MCF 10A (cell line): ENCODE measurements at regions not wholly inside any gene's neighbourhood (a gene's known extent, or its start where the extent isn't known, plus 50 kb on each side); places are given as distances from the start of the nearest gene placed in this dataset.

ENCODE experiments used
- BruUV-seq: library from RNA; stranded (reverse); fragments of 400-500 nt; replicated peaks from 2 replicates; lab custom pipeline; 2021; lab: Mats Ljungman, UMichigan
- CTCF ChIA-PET: fragments of 300-600 bp; sonication (Branson Sonifier 250); formaldehyde crosslinking; extraction: SDS; loops from one replicate; lab custom pipeline; 2021; ENCODE audit warnings: antibody characterized with exemption, inconsistent platforms; lab: Yijun Ruan, JAX
- POLR2A ChIA-PET: fragments of 300-600, 350-650 bp; sonication (Branson Sonifier 250); formaldehyde crosslinking; extraction: SDS; loops from one replicate; lab custom pipeline; 2020; ENCODE audit warnings: antibody characterized with exemption, inconsistent platforms; lab: Yijun Ruan, JAX
- DNase-seq: peaks from one replicate; pipeline ENCODE4 v3.0.0-alpha.2; 2018; ENCODE audit not compliant: unreplicated experiment
- H3K27ac Mint-ChIP-seq: one replicate; pipeline ENCODE4 v1.8.0; 2022; ENCODE audit warnings: mild to moderate bottlenecking, low read depth, mixed read lengths; ENCODE audit not compliant: unreplicated experiment
- H3K27me3 Mint-ChIP-seq: one replicate; pipeline ENCODE4 v1.8.0; 2022; ENCODE audit warnings: mixed read lengths; ENCODE audit not compliant: insufficient read depth, unreplicated experiment
- H3K36me3 Mint-ChIP-seq: one replicate; pipeline ENCODE4 v1.8.0; 2022; ENCODE audit warnings: mild to moderate bottlenecking, moderate library complexity, mixed read lengths; ENCODE audit not compliant: insufficient read depth, unreplicated experiment
- H3K4me1 Mint-ChIP-seq: one replicate; pipeline ENCODE4 v1.8.0; 2022; ENCODE audit warnings: mixed read lengths; ENCODE audit not compliant: insufficient read depth, unreplicated experiment
- H3K4me3 Mint-ChIP-seq: one replicate; pipeline ENCODE4 v1.8.0; 2022; ENCODE audit warnings: mild to moderate bottlenecking, moderate library complexity, mixed read lengths; ENCODE audit not compliant: unreplicated experiment
- H3K9me3 Mint-ChIP-seq: one replicate; pipeline ENCODE4 v1.8.0; 2022; ENCODE audit warnings: mixed read lengths; ENCODE audit not compliant: unreplicated experiment
- intact Hi-C: fragments of 100-400 bp; cut with micrococcal nuclease; formaldehyde crosslinking; loops from 2 replicates; pipeline ENCODE4 v1.14.1; 2022
- TF ChIP-seq, protein P1 (sequence below): fragments of 200-600 bp; IDR thresholded peaks from one replicate; pipeline ENCODE4 v1.8.0; 2022; ENCODE audit warnings: antibody characterized with exemption, mild to moderate bottlenecking; ENCODE audit not compliant: unreplicated experiment

GRCh38 chr7:26093023-26093422 is 59.0 kb upstream of the NFE2L3 start:
- TF ChIP-seq, protein P1, sequence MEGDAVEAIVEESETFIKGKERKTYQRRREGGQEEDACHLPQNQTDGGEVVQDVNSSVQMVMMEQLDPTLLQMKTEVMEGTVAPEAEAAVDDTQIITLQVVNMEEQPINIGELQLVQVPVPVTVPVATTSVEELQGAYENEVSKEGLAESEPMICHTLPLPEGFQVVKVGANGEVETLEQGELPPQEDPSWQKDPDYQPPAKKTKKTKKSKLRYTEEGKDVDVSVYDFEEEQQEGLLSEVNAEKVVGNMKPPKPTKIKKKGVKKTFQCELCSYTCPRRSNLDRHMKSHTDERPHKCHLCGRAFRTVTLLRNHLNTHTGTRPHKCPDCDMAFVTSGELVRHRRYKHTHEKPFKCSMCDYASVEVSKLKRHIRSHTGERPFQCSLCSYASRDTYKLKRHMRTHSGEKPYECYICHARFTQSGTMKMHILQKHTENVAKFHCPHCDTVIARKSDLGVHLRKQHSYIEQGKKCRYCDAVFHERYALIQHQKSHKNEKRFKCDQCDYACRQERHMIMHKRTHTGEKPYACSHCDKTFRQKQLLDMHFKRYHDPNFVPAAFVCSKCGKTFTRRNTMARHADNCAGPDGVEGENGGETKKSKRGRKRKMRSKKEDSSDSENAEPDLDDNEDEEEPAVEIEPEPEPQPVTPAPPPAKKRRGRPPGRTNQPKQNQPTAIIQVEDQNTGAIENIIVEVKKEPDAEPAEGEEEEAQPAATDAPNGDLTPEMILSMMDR = no peak
- H3K27me3 Mint-ChIP-seq = no peaks in the 10 kb centered on the region
- H3K4me1 Mint-ChIP-seq = peaks cover 23% of the 10 kb centered on the region
- ChIA-PET CTCF (interaction anchor here (0.6 to 6.9 kb wide), 13 partner anchors 20 to 575 kb away, joined by 3 to 123 read pairs (median 3); partner anchors contain the start of gene NFE2L3), POLR2A (interaction anchor here (0.7 to 13.7 kb wide), 5 partner anchors 63 to 272 kb away, joined by 3 to 268 read pairs (median 19); partner anchors contain the start of genes CBX3 and HNRNPA2B1)
- H3K9me3 Mint-ChIP-seq = no peaks in the 10 kb centered on the region
- BruUV-seq = no TSS peak
- intact Hi-C loops = loop anchor here (5.0 kb wide), 1 partner anchor 59 kb away; the partner anchor contains the start of gene NFE2L3
- H3K36me3 Mint-ChIP-seq = peaks cover 6% of the 10 kb centered on the region
- no peak for DNase-seq
- no peak overlapping the region for H3K27ac Mint-ChIP-seq
- H3K4me3 Mint-ChIP-seq = no peak overlapping the region

- H3K27ac Mint-ChIP-seq = no peak overlapping the region
- no peaks in the 10 kb centered on the region for H3K27me3 Mint-ChIP-seq
- TF ChIP-seq, protein P1 = no peak
- no peak overlapping the region for H3K4me3 Mint-ChIP-seq
- no peaks in the 10 kb centered on the region for H3K9me3 Mint-ChIP-seq
- POLR2A ChIA-PET = interaction anchor here (1.2 kb wide), 1 partner anchor 86 kb away, joined by 4 read pairs; no protein-coding TSS in a partner anchor
- intact Hi-C loops = no loop called here
- H3K4me1 Mint-ChIP-seq = peaks cover 20% of the 10 kb centered on the region
- no TSS peak for BruUV-seq
- no peak for DNase-seq
- CTCF ChIA-PET = no interaction called here
- peaks cover 6% of the 10 kb centered on the region for H3K36me3 Mint-ChIP-seq
These were observed 55.9 kb upstream of the NFE2L3 start for GRCh38 chr7:26096136-26096535.

GRCh38 chr7:26097837-26098668 is 53.9 kb upstream of the NFE2L3 start:
- Mint-ChIP-seq H3K4me1 (peaks cover 10% of the 10 kb centered on the region), H3K4me3 (no peak overlapping the region), H3K9me3 (no peaks in the 10 kb centered on the region), H3K27me3 (no peaks in the 10 kb centered on the region), H3K36me3 (peaks cover 6% of the 10 kb centered on the region), H3K27ac (peak overlapping the region; percentile 78)
- DNase-seq = no peak
- TF ChIP-seq, protein P1 = no peak
- intact Hi-C loops = no loop called here
- ChIA-PET POLR2A (interaction anchor here (0.6 to 1.3 kb wide), 6 partner anchors 9 to 105 kb away, joined by 3 to 5 read pairs (median 3); no protein-coding TSS in a partner anchor), CTCF (interaction anchor here (0.6 to 1.9 kb wide), 5 partner anchors 7 to 570 kb away, joined by 3 to 7 read pairs (median 5); no protein-coding TSS in a partner anchor)
- TSS peak; percentile 98 for BruUV-seq

DNA sequence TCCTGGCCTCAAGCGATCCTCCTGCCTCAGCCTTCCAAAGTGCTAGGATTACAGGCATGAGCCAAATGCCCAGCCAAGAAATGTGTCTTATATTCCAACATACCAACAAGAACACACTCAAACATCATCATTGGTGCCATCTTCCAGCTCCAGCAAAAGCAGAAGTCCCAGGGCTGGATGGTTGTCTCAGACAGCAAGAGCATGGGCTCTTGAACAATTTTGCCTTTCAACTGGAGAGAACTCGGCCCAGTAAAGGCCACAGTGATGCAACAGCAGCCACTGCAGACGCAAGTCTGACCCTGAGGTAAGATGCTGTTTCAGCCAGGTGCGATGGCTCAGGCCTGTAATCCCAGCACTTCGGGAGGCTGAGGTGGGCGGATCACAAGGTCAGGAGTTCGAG is 52.8 kb upstream of the NFE2L3 start:
- no peak for DNase-seq
- Mint-ChIP-seq H3K27me3 (no peaks in the 10 kb centered on the region), H3K27ac (no peak overlapping the region), H3K4me1 (peaks cover 10% of the 10 kb centered on the region), H3K36me3 (peaks cover 6% of the 10 kb centered on the region), H3K9me3 (no peaks in the 10 kb centered on the region), H3K4me3 (no peak overlapping the region)
- BruUV-seq = no TSS peak
- TF ChIP-seq, protein P1 = no peak
- intact Hi-C loops = no loop called here
- CTCF ChIA-PET = interaction anchor here (0.6 to 1.9 kb wide), 5 partner anchors 9 to 1046 kb away, joined by 3 to 7 read pairs (median 3); no protein-coding TSS in a partner anchor
- POLR2A ChIA-PET = interaction anchor here (0.6 to 1.3 kb wide), 2 partner anchors 83 to 496 kb away, joined by 3 to 4 read pairs; no protein-coding TSS in a partner anchor
